H1 (cell line): ENCODE measurements at regions not wholly inside any gene's neighbourhood (a gene's known extent, or its start where the extent isn't known, plus 50 kb on each side); places are given as distances from the start of the nearest gene placed in this dataset.

ENCODE experiments used
- CTCF ChIA-PET: fragments of 300-600 bp; sonication (Branson Sonifier 250); formaldehyde crosslinking; loops from one replicate; lab custom pipeline; 2021; ENCODE audit not compliant: partially characterized antibody; lab: Charles Lee
- POLR2A ChIA-PET: fragments of 300-600 bp; sonication (Branson Sonifier 250); formaldehyde crosslinking; loops from one replicate; lab custom pipeline; 2021; ENCODE audit warnings: inconsistent platforms; ENCODE audit not compliant: partially characterized antibody; lab: Charles Lee
- DNase-seq, 2 experiments: peaks; one replicate each; pipeline versions ENCODE4 v3.0.0 to v3.0.0-alpha.2; 2010 to 2022; ENCODE audit warnings: low spot score in 2 of 2, low read depth in 1 of 2, mixed read lengths in 1 of 2
- FAIRE-seq: peaks from 2 replicates; lab custom pipeline; 2011; peaks lifted over from hg19 to GRCh38; lab: Jason Lieb, UNC
- H2AFZ ChIP-seq: 2 replicates; pipeline ENCODE4 v1.8.1; 2012; ENCODE audit warnings: low read length, inconsistent platforms
- H2AK5ac ChIP-seq: 2 replicates; pipeline ENCODE4 v1.6.1; 2013; ENCODE audit warnings: low read depth, low read length
- H2BK120ac ChIP-seq: replicated peaks from 2 replicates; pipeline ENCODE3; 2013; ENCODE audit warnings: low read depth, low read length, inconsistent platforms
- H2BK12ac ChIP-seq: 2 replicates; pipeline ENCODE4 v1.6.1; 2013; ENCODE audit warnings: low read depth, low read length
- H2BK15ac ChIP-seq: 2 replicates; pipeline ENCODE4 v1.6.1; 2013; ENCODE audit warnings: low read length
- H2BK20ac ChIP-seq: 2 replicates; pipeline ENCODE4 v1.6.1; 2013; ENCODE audit warnings: low read length
- H2BK5ac ChIP-seq: 2 replicates; pipeline ENCODE4 v1.6.1; 2013; ENCODE audit warnings: low read depth, low read length
- H3K14ac ChIP-seq: 2 replicates; pipeline ENCODE4 v1.6.1; 2013; ENCODE audit warnings: inconsistent platforms; ENCODE audit not compliant: insufficient read length
- H3K18ac ChIP-seq: 2 replicates; pipeline ENCODE4 v1.6.1; 2013; ENCODE audit warnings: low read length; ENCODE audit errors: extremely low read depth
- H3K23ac ChIP-seq: 2 replicates; pipeline ENCODE4 v1.6.1; 2013; ENCODE audit warnings: inconsistent platforms; ENCODE audit not compliant: insufficient read length
- H3K23me2 ChIP-seq: 2 replicates; pipeline ENCODE4 v1.6.1; 2013; ENCODE audit warnings: low read depth, low read length
- H3K27ac ChIP-seq: 2 replicates; pipeline ENCODE4 v1.6.1; 2011; ENCODE audit warnings: low read depth, low read length, inconsistent platforms
- H3K27me3 ChIP-seq, 4 experiments: replicated peaks in 1 of 4; 1 replicate in 1 of 4; 2 replicates in 3 of 4; pipeline versions ENCODE4 v1.6.1 to v1.8.1; 2011 to 2013; ENCODE audit warnings: low read length in 3 of 4, mild to moderate bottlenecking in 3 of 4, inconsistent platforms in 2 of 4, mixed read lengths in 2 of 4, moderate library complexity in 1 of 4; ENCODE audit not compliant: control insufficient read depth in 3 of 4, insufficient read depth in 3 of 4; ENCODE audit errors: extremely low read depth in 1 of 4
- H3K36me3 ChIP-seq, 4 experiments: 2 replicates each; pipeline versions ENCODE4 v1.6.1 to v1.8.1; 2011 to 2013; ENCODE audit warnings: mild to moderate bottlenecking in 4 of 4, low read length in 3 of 4, moderate library complexity in 2 of 4, control low read depth in 1 of 4, inconsistent platforms in 1 of 4; ENCODE audit not compliant: insufficient read depth in 4 of 4, control insufficient read depth in 2 of 4
- H3K4ac ChIP-seq: replicated peaks from 2 replicates; pipeline ENCODE3; 2013; ENCODE audit warnings: low read length, low read depth, mixed read lengths, inconsistent platforms; ENCODE audit not compliant: insufficient read length
- H3K4me1 ChIP-seq, 4 experiments: replicated peaks in 1 of 4; 1 replicate in 1 of 4; 2 replicates in 3 of 4; pipeline versions ENCODE4 v1.6.1 to v1.8.1; 2011 to 2013; ENCODE audit warnings: low read length in 3 of 4, inconsistent platforms in 2 of 4, mixed read lengths in 1 of 4; ENCODE audit not compliant: insufficient read depth in 4 of 4, control insufficient read depth in 3 of 4
- H3K4me2 ChIP-seq, 2 experiments: 2 replicates each; pipeline versions ENCODE4 v1.6.1 to v1.8.1; 2011 to 2013; ENCODE audit warnings: low read depth in 2 of 2, low read length in 2 of 2, control low read depth in 1 of 2, inconsistent platforms in 1 of 2, mild to moderate bottlenecking in 1 of 2; ENCODE audit not compliant: insufficient read depth in 1 of 2
- H3K4me3 ChIP-seq, 4 experiments: fragments of 200-600, 300-600 bp in 1 of 4; sonication (generic), shearing (Covaris generic), sonication (Bioruptor Twin) in 1 of 4; 2 replicates each; pipeline versions ENCODE4 v1.5.1 to v1.8.1; 2011 to 2016; ENCODE audit warnings: low read length in 4 of 4, low read depth in 3 of 4, control low read depth in 2 of 4, inconsistent platforms in 2 of 4, mild to moderate bottlenecking in 2 of 4, mixed read lengths in 1 of 4, moderate library complexity in 1 of 4; ENCODE audit not compliant: insufficient read depth in 2 of 4; ENCODE audit errors: extremely low read depth in 1 of 4
- H3K56ac ChIP-seq: replicated peaks from 2 replicates; pipeline ENCODE3; 2013; ENCODE audit warnings: low read depth, mild to moderate bottlenecking, mixed read lengths, low read length, inconsistent platforms; ENCODE audit not compliant: insufficient read length
- H3K79me1 ChIP-seq: 2 replicates; pipeline ENCODE4 v1.6.1; 2013; ENCODE audit warnings: low read depth, low read length, control low read depth
- H3K79me2 ChIP-seq, 2 experiments: 2 replicates each; pipeline versions ENCODE4 v1.6.1 to v1.8.1; 2012 to 2013; ENCODE audit warnings: low read length in 2 of 2, mild to moderate bottlenecking in 2 of 2, inconsistent platforms in 1 of 2; ENCODE audit not compliant: insufficient read depth in 2 of 2, control insufficient read depth in 1 of 2
- H3K9ac ChIP-seq, 4 experiments: replicated peaks in 1 of 4; 1 replicate in 1 of 4; 2 replicates in 3 of 4; pipeline versions ENCODE4 v1.6.1 to v1.8.1; 2011 to 2013; ENCODE audit warnings: low read depth in 3 of 4, low read length in 3 of 4, control low read depth in 2 of 4, mild to moderate bottlenecking in 2 of 4, moderate library complexity in 2 of 4, inconsistent platforms in 1 of 4; ENCODE audit errors: extremely low read depth in 1 of 4
- H3K9me3 ChIP-seq, 2 experiments: 2 replicates each; pipeline versions ENCODE4 v1.6.1 to v1.8.1; 2012 to 2013; ENCODE audit warnings: mild to moderate bottlenecking in 2 of 2, moderate library complexity in 2 of 2, control low read depth in 1 of 2, inconsistent platforms in 1 of 2, low read depth in 1 of 2, low read length in 1 of 2, mixed read lengths in 1 of 2; ENCODE audit not compliant: insufficient read depth in 2 of 2
- H4K20me1 ChIP-seq, 2 experiments: replicated peaks in 1 of 2; 2 replicates each; pipeline versions ENCODE3 to v1.8.1; 2011 to 2013; ENCODE audit warnings: inconsistent platforms in 2 of 2, low read length in 2 of 2, mild to moderate bottlenecking in 1 of 2; ENCODE audit not compliant: insufficient read depth in 2 of 2, control insufficient read depth in 1 of 2
- H4K5ac ChIP-seq: 2 replicates; pipeline ENCODE4 v1.6.1; 2013; ENCODE audit warnings: low read length, low read depth, mixed read lengths, inconsistent platforms; ENCODE audit not compliant: insufficient read length
- H4K8ac ChIP-seq: 2 replicates; pipeline ENCODE4 v1.8.0; 2013; ENCODE audit warnings: mild to moderate bottlenecking, moderate library complexity, low read length, inconsistent platforms; ENCODE audit not compliant: insufficient read depth; ENCODE audit errors: extremely low read depth
- H4K91ac ChIP-seq: replicated peaks from 2 replicates; pipeline ENCODE3; 2013; ENCODE audit warnings: low read length, mixed read lengths, inconsistent platforms; ENCODE audit not compliant: insufficient read length
- ATF3 ChIP-seq: IDR thresholded peaks from 2 replicates; pipeline ENCODE4 v1.6.1; 2011; ENCODE audit warnings: low read depth, mild to moderate bottlenecking, low read length; ENCODE audit not compliant: insufficient read depth
- HDAC6 ChIP-seq: IDR thresholded peaks from one replicate; pipeline ENCODE4 v1.7.1; 2012; ENCODE audit warnings: low read depth, mild to moderate bottlenecking, inconsistent platforms, low read length, moderate library complexity
- KDM4A ChIP-seq: IDR thresholded peaks from one replicate; pipeline ENCODE4 v1.7.1; 2012; ENCODE audit warnings: low read depth, mild to moderate bottlenecking, moderate library complexity, low read length, inconsistent platforms; ENCODE audit not compliant: severe bottlenecking
- RFX5 ChIP-seq: IDR thresholded peaks from 2 replicates; pipeline ENCODE4 v1.6.1; 2011; ENCODE audit warnings: low read depth, low read length, improper control_type of control experiment, borderline replicate concordance
- RNF2 ChIP-seq: fragments of 200-900, 300-1000 bp; sonication (generic); IDR thresholded peaks from 2 replicates; pipeline ENCODE4 v1.7.1; 2016; ENCODE audit warnings: borderline replicate concordance, low read depth, mild to moderate bottlenecking, antibody characterized with exemption, low read length; ENCODE audit not compliant: poor library complexity, severe bottlenecking; ENCODE audit errors: missing control alignments
- SIN3A ChIP-seq, 2 experiments: IDR thresholded peaks in 1 of 2; conservative IDR thresholded peaks in 1 of 2; 2 replicates each; pipeline ENCODE4 v1.6.1; 2011 to 2012; ENCODE audit warnings: low read length in 2 of 2, improper control_type of control experiment in 1 of 2, low read depth in 1 of 2, mild to moderate bottlenecking in 1 of 2
- SIRT6 ChIP-seq: IDR thresholded peaks from one replicate; pipeline ENCODE4 v1.7.1; 2012; ENCODE audit warnings: low read length, inconsistent platforms
- YY1 ChIP-seq: IDR thresholded peaks from 2 replicates; pipeline ENCODE4 v1.6.1; 2011; ENCODE audit warnings: low read depth, mild to moderate bottlenecking, low read length
- ZNF274 ChIP-seq: IDR thresholded peaks from 2 replicates; pipeline ENCODE4 v1.7.0; 2012; ENCODE audit warnings: low read length, borderline replicate concordance; ENCODE audit errors: extremely low read depth

- ChIA-PET CTCF (no interaction called here), POLR2A (no interaction called here)
- no peak overlapping the region for H3K4me2 ChIP-seq
- no peak for FAIRE-seq
- no peak overlapping the region for H3K23ac ChIP-seq
- H2AFZ ChIP-seq, result no peak overlapping the region
- H3K9me3 ChIP-seq, result no peaks in the 10 kb centered on the region
- no peak overlapping the region for H4K91ac ChIP-seq
- no peak overlapping the region for H2BK12ac ChIP-seq
- H3K18ac ChIP-seq, result no peak overlapping the region
- no peaks in the 10 kb centered on the region for H3K4me1 ChIP-seq
- H3K4ac ChIP-seq, result no peak overlapping the region
- H2AK5ac ChIP-seq, result no peak overlapping the region
- no peaks in the 10 kb centered on the region for H3K23me2 ChIP-seq
- H2BK120ac ChIP-seq, result no peak overlapping the region
- no peak overlapping the region for H3K14ac ChIP-seq
- no peak overlapping the region for H3K56ac ChIP-seq
- H4K5ac ChIP-seq, result no peak overlapping the region
- H3K36me3 ChIP-seq, result no peaks in the 10 kb centered on the region
- no peaks in the 10 kb centered on the region for H3K79me1 ChIP-seq
- no peak overlapping the region for H3K9ac ChIP-seq
- H2BK5ac ChIP-seq, result no peak overlapping the region
- H3K4me3 ChIP-seq, result no peak overlapping the region
- no peaks in the 10 kb centered on the region for H3K79me2 ChIP-seq
- H4K20me1 ChIP-seq, result no peaks in the 10 kb centered on the region
- no peak overlapping the region for H2BK20ac ChIP-seq
- no peak overlapping the region for H2BK15ac ChIP-seq
- no peak overlapping the region for H3K27ac ChIP-seq
- no peak for DNase-seq
- no peaks in the 10 kb centered on the region for H3K27me3 ChIP-seq
- TF ChIP-seq SIRT6 (no peak), SIN3A (conservative IDR thresholded peaks at IDR 0.05 in 1 of 2, IDR thresholded peaks at IDR 0.05 in 1 of 2; ENCODE audit: low read depth in 1 of 2, low read length in 2 of 2) (no peak), RFX5 (no peak), HDAC6 (no peak), YY1 (no peak), RNF2 (no peak), KDM4A (no peak), ATF3 (no peak), ZNF274 (no peak)
- H4K8ac ChIP-seq, result no peak overlapping the region
Measured at GRCh38 chr14:86912709-86913108, 1080.3 kb downstream of the GALC start.
